Right atrium auricular region (tissue), 2 donors: ENCODE measurements at regions not wholly inside any gene's neighbourhood (a gene's known extent, or its start where the extent isn't known, plus 50 kb on each side); places are given as distances from the start of the nearest gene placed in this dataset.

ENCODE experiments used
- DNase-seq: peaks from one replicate; pipeline ENCODE4 v3.0.0-alpha.2; 2019; ENCODE audit warnings: low spot score
- H3K27ac ChIP-seq, 2 donors: fragments of 200-600 bp; sonication (generic); 1 replicate in 1 of 2; 2 replicates in 1 of 2; pipeline ENCODE4 v1.5.1; 2016 to 2019
- H3K27me3 ChIP-seq, 2 donors: fragments of 200-600 bp; sonication (generic); one replicate each; pipeline versions ENCODE4 v1.5.1 to v1.6.0; 2017 to 2019
- H3K36me3 ChIP-seq: fragments of 200-600 bp; sonication (generic); one replicate; pipeline ENCODE4 v1.5.1; 2016
- H3K4me1 ChIP-seq, 2 donors: fragments of 200-600 bp; sonication (generic); one replicate each; pipeline versions ENCODE4 v1.5.1 to v1.6.0; 2017 to 2019
- H3K4me3 ChIP-seq, 2 donors: fragments of 200-600 bp; sonication (generic); 1 replicate in 1 of 2; 2 replicates in 1 of 2; pipeline ENCODE4 v1.5.1; 2017 to 2019; ENCODE audit warnings: mild to moderate bottlenecking in 1 of 2, moderate library complexity in 1 of 2
- H3K9me3 ChIP-seq, 2 donors: fragments of 200-600 bp; sonication (generic); one replicate each; pipeline ENCODE4 v1.5.1; 2019
- TF ChIP-seq, protein P1 (sequence below), 2 donors: fragments of 200-600 bp; sonication (generic); IDR thresholded peaks; one replicate each; pipeline ENCODE4 v1.5.1; 2019; ENCODE audit warnings: antibody characterized with exemption in 2 of 2

DNA sequence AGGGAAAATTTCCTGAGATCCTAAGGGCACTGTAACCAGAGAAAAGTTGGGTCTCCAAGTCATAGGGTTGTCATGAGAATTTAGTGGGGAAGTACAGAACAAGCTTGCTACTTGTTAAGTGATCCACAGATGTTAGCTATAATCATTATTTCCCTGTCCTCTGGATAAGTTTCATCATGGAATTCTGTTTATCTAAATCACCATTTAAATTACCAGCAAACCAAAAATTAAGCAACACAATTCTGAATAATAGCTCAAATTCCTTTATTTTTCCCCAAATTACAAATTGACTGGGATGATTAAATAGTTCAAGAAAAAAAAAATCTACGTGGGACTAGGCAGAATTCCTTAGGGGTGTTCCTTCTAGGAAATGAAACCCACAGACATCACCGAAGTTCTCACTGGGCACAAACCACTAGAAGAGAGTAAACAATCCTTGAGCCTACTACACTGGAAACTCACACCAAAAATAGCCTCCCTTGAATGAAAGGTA, 159.5 kb downstream of the COL6A3 start:
- no peak overlapping the region for H3K4me3 ChIP-seq
- no peaks in the 10 kb centered on the region for H3K9me3 ChIP-seq
- no peaks in the 10 kb centered on the region for H3K36me3 ChIP-seq
- no peaks in the 10 kb centered on the region for H3K27me3 ChIP-seq
- H3K4me1 ChIP-seq: peaks cover 0 to 9% of the 10 kb centered on the region in 2 donors
- DNase-seq: no peak
- peak overlapping the region; percentile 17 to 62 for H3K27ac ChIP-seq
- TF ChIP-seq, protein P1, sequence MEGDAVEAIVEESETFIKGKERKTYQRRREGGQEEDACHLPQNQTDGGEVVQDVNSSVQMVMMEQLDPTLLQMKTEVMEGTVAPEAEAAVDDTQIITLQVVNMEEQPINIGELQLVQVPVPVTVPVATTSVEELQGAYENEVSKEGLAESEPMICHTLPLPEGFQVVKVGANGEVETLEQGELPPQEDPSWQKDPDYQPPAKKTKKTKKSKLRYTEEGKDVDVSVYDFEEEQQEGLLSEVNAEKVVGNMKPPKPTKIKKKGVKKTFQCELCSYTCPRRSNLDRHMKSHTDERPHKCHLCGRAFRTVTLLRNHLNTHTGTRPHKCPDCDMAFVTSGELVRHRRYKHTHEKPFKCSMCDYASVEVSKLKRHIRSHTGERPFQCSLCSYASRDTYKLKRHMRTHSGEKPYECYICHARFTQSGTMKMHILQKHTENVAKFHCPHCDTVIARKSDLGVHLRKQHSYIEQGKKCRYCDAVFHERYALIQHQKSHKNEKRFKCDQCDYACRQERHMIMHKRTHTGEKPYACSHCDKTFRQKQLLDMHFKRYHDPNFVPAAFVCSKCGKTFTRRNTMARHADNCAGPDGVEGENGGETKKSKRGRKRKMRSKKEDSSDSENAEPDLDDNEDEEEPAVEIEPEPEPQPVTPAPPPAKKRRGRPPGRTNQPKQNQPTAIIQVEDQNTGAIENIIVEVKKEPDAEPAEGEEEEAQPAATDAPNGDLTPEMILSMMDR (IDR thresholded peaks at IDR 0.05): no peak

DNA sequence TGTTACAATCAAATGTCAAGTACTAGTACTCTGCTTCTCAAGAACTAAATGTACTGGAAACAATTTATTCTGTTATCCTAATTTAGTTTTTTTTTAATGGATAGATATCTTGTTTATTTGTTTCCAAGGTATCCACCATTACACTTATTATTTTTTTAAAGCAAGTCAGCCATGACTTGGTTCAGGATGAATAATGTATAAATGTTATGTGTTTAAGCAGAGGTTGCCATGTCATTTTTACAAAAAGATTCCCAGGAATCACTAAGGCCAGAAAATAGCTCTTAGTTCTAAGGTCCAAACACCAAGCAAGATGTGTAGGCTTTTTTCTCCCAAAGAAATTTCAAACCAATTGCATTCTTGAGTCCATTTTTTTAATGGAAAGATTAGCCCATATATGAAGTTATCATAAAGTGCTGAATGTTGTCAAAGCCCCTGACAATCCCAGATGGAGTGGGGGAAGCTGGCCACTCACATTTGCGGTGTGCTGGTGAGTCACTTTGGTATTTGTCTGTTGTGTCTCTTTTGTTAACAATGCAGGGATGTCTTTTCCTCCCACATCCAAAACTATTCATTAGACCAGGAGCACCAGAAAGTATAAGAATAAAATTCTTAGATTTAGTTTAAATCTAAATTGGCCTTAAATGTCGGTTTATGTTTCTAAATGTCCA, 158.9 kb downstream of the COL6A3 start:
- Histone ChIP-seq H3K4me1 (peaks cover 0 to 9% of the 10 kb centered on the region in 2 donors), H3K27me3 (no peaks in the 10 kb centered on the region), H3K4me3 (no peak overlapping the region), H3K9me3 (no peaks in the 10 kb centered on the region), H3K27ac (peak overlapping the region; percentile 17 to 62), H3K36me3 (no peaks in the 10 kb centered on the region)
- TF ChIP-seq, protein P1 (IDR thresholded peaks at IDR 0.05): no peak
- no peak for DNase-seq

DNA sequence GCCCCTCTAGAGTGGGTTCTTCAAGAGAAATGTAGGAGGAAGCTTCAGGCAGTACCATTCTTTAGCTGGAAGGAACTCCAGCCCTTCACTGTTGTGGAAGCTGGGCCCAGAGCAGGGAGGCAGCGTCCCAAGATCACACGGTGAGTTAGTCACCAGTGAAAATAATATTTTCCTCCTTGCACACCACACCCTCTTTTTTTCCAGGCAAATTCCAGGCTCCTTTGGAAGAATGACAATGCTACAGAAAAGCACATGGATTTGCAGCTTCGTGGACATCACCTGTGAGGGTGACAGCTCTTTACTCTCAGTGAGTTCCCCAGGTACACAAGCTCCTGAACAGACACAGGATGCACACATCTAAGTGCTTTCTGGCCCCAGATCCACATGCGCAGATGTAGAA, 157.1 kb downstream of the COL6A3 start:
- peaks cover 0 to 9% of the 10 kb centered on the region in 2 donors for H3K4me1 ChIP-seq
- H3K4me3 ChIP-seq: no peak overlapping the region
- H3K36me3 ChIP-seq: no peaks in the 10 kb centered on the region
- H3K27me3 ChIP-seq: no peaks in the 10 kb centered on the region
- DNase-seq: peak; percentile 79
- peak overlapping the region; percentile 62 to 72 for H3K27ac ChIP-seq
- no peaks in the 10 kb centered on the region for H3K9me3 ChIP-seq
- TF ChIP-seq, protein P1 (IDR thresholded peaks at IDR 0.05): no peak

DNA sequence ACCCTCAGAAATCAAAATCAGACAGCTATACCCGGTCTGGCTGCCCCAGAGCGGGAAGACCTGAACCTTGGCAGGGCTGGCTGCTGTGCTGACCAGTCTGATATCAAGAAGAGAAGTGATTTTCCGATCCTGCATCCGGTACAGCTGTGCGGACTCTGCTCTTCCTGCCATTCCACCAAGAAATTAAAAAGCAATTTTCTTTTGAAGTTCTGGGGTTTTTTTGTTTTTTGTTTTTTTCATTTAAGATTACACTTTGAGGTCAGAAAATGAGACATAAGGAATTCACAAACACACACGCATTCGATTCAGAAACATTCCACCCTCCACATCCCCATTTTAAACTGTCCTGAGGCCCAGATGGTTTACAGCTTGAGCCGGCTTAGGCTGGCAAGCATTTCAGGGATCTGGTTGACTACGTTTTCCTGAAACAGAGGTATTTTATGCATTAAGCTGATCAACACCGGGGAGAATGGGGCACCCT, 156.5 kb downstream of the COL6A3 start:
- peaks cover 0 to 9% of the 10 kb centered on the region in 2 donors for H3K4me1 ChIP-seq

DNA sequence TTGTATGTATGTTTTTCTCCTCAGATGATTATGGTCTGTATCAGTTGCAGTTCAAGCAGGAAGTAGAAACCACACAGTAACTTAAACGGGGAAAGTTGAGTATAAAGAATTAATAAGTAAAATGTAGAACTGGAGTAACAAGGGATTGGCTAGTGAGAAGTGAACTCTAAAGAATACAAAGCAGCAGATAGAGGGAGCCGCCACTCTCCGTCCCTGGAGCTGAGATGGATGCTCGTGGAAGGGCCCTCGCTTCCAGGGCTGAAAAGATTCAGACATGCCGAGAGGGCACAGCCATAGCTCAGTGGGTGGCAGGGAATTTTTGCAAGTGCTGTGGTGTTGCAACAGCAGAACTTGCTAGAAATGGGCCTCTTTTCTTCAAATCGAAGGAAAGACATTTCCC, 155.8 kb downstream of the COL6A3 start:
- H3K4me1 ChIP-seq: peaks cover 0 to 9% of the 10 kb centered on the region in 2 donors
- H3K9me3 ChIP-seq: no peaks in the 10 kb centered on the region
- no peak overlapping the region for H3K4me3 ChIP-seq
- no peaks in the 10 kb centered on the region for H3K27me3 ChIP-seq
- no peak for DNase-seq
- peak overlapping the region; percentile 62 to 72 for H3K27ac ChIP-seq
- H3K36me3 ChIP-seq: no peaks in the 10 kb centered on the region
- TF ChIP-seq, protein P1 (IDR thresholded peaks at IDR 0.05): peak in 1 of 2 donors; percentile 27

More for the DNA sequence above, 156.5 kb downstream of the COL6A3 start:
- TF ChIP-seq, protein P1 (IDR thresholded peaks at IDR 0.05): no peak
- no peaks in the 10 kb centered on the region for H3K27me3 ChIP-seq
- peak overlapping the region; percentile 62 to 72 for H3K27ac ChIP-seq
- DNase-seq: no peak
- H3K9me3 ChIP-seq: no peaks in the 10 kb centered on the region
- no peak overlapping the region for H3K4me3 ChIP-seq
- no peaks in the 10 kb centered on the region for H3K36me3 ChIP-seq
